IPS-15b (cell line): ENCODE measurements at regions not wholly inside any gene's neighbourhood (a gene's known extent, or its start where the extent isn't known, plus 50 kb on each side); places are given as distances from the start of the nearest gene placed in this dataset.
"Not testable (repeated sequence)": the region's sequence is repeated elsewhere in the genome, so short reads cannot be mapped to it uniquely, and the experiment has no call there.

Experiments used
- H3K27me3 ChIP-seq: one replicate; pipeline ENCODE4 v1.6.1; 2013; ENCODE audit warnings: low read length; ENCODE audit not compliant: control insufficient read depth, insufficient read depth
- H3K36me3 ChIP-seq: one replicate; pipeline ENCODE4 v1.6.1; 2013; ENCODE audit warnings: low read length; ENCODE audit not compliant: control insufficient read depth, insufficient read depth
- H3K4me1 ChIP-seq: one replicate; pipeline ENCODE4 v1.6.1; 2013; ENCODE audit warnings: mild to moderate bottlenecking, low read length; ENCODE audit not compliant: control insufficient read depth, insufficient read depth
- H3K4me3 ChIP-seq: one replicate; pipeline ENCODE4 v1.5.1; 2013; ENCODE audit warnings: low read depth, low read length
- H3K9ac ChIP-seq: one replicate; pipeline ENCODE4 v1.6.1; 2013; ENCODE audit warnings: low read depth, mild to moderate bottlenecking, low read length
- H3K9me3 ChIP-seq: one replicate; pipeline ENCODE4 v1.6.1; 2013; ENCODE audit warnings: mild to moderate bottlenecking, low read length; ENCODE audit not compliant: control insufficient read depth, insufficient read depth

- no peaks in the 10 kb centered on the region for H3K36me3 ChIP-seq
- H3K4me3 ChIP-seq, result no peak overlapping the region
- H3K4me1 ChIP-seq, result peaks cover 16% of the 10 kb centered on the region
- H3K9me3 ChIP-seq, result no peaks in the 10 kb centered on the region
- no peaks in the 10 kb centered on the region for H3K27me3 ChIP-seq
- no peak overlapping the region for H3K9ac ChIP-seq
Measured at GRCh38 chr2:167733747-167734146, 513.6 kb downstream of the STK39 start.

GRCh38 chr2:167732326-167732725 lies 515.1 kb downstream of the STK39 start:
- Histone ChIP-seq H3K4me3 (no peak overlapping the region), H3K9me3 (no peaks in the 10 kb centered on the region), H3K36me3 (no peaks in the 10 kb centered on the region), H3K4me1 (peaks cover 16% of the 10 kb centered on the region), H3K27me3 (no peaks in the 10 kb centered on the region), H3K9ac (no peak overlapping the region)

GRCh38 chr2:167729911-167730310 lies 517.5 kb downstream of the STK39 start:
- Histone ChIP-seq H3K36me3 (no peaks in the 10 kb centered on the region), H3K4me1 (peaks cover 16% of the 10 kb centered on the region), H3K9ac (no peak overlapping the region), H3K9me3 (no peaks in the 10 kb centered on the region), H3K27me3 (no peaks in the 10 kb centered on the region), H3K4me3 (no peak overlapping the region)

- no peak overlapping the region for H3K9ac ChIP-seq
- H3K27me3 ChIP-seq, result no peaks in the 10 kb centered on the region
- H3K4me3 ChIP-seq, result no peak overlapping the region
- H3K36me3 ChIP-seq, result no peaks in the 10 kb centered on the region
- no peaks in the 10 kb centered on the region for H3K9me3 ChIP-seq
- peaks cover 8% of the 10 kb centered on the region for H3K4me1 ChIP-seq
Measured at GRCh38 chr2:167726788-167727187, 520.6 kb downstream of the STK39 start.

GRCh38 chr2:167721593-167721992 lies 525.8 kb downstream of the STK39 start:
- Histone ChIP-seq H3K9ac (no peak overlapping the region), H3K4me3 (no peak overlapping the region), H3K36me3 (no peaks in the 10 kb centered on the region), H3K27me3 (no peaks in the 10 kb centered on the region), H3K4me1 (peaks cover 10% of the 10 kb centered on the region), H3K9me3 (no peaks in the 10 kb centered on the region)

- Histone ChIP-seq H3K9ac (no peak overlapping the region), H3K4me1 (peaks cover 10% of the 10 kb centered on the region), H3K27me3 (no peaks in the 10 kb centered on the region), H3K4me3 (no peak overlapping the region), H3K9me3 (no peaks in the 10 kb centered on the region), H3K36me3 (no peaks in the 10 kb centered on the region)
Measured at GRCh38 chr2:167719410-167719809, 528.0 kb downstream of the STK39 start.

- Histone ChIP-seq H3K4me1 (peaks cover 10% of the 10 kb centered on the region), H3K4me3 (no peak overlapping the region), H3K9me3 (no peaks in the 10 kb centered on the region), H3K9ac (no peak overlapping the region), H3K27me3 (no peaks in the 10 kb centered on the region), H3K36me3 (no peaks in the 10 kb centered on the region)
Measured at GRCh38 chr2:167718560-167718959, 528.8 kb downstream of the STK39 start.

- H3K27me3 ChIP-seq, result no peaks in the 10 kb centered on the region
- H3K9me3 ChIP-seq, result no peaks in the 10 kb centered on the region
- no peaks in the 10 kb centered on the region for H3K4me1 ChIP-seq
- no peak overlapping the region for H3K9ac ChIP-seq
- no peak overlapping the region for H3K4me3 ChIP-seq
- no peaks in the 10 kb centered on the region for H3K36me3 ChIP-seq
Measured at GRCh38 chr2:167715932-167716331, 531.5 kb downstream of the STK39 start.

GRCh38 chr2:167715498-167715897 lies 531.9 kb downstream of the STK39 start:
- not testable (repeated sequence) for H3K4me3 ChIP-seq, H3K4me1 ChIP-seq, H3K9ac ChIP-seq, H3K9me3 ChIP-seq, H3K36me3 ChIP-seq, H3K27me3 ChIP-seq

- Histone ChIP-seq H3K4me3 (no peak overlapping the region), H3K36me3 (no peaks in the 10 kb centered on the region), H3K9me3 (no peaks in the 10 kb centered on the region), H3K27me3 (no peaks in the 10 kb centered on the region), H3K4me1 (no peaks in the 10 kb centered on the region), H3K9ac (no peak overlapping the region)
Measured at GRCh38 chr2:167712275-167712674, 535.1 kb downstream of the STK39 start.

- H3K9me3 ChIP-seq, result no peaks in the 10 kb centered on the region
- no peak overlapping the region for H3K9ac ChIP-seq
- H3K36me3 ChIP-seq, result no peaks in the 10 kb centered on the region
- H3K27me3 ChIP-seq, result no peaks in the 10 kb centered on the region
- no peak overlapping the region for H3K4me3 ChIP-seq
- no peaks in the 10 kb centered on the region for H3K4me1 ChIP-seq
Measured at GRCh38 chr2:167708998-167709397, 538.4 kb downstream of the STK39 start.

- Histone ChIP-seq H3K9me3 (no peaks in the 10 kb centered on the region), H3K36me3 (no peaks in the 10 kb centered on the region), H3K4me3 (no peak overlapping the region), H3K4me1 (no peaks in the 10 kb centered on the region), H3K27me3 (no peaks in the 10 kb centered on the region), H3K9ac (no peak overlapping the region)
Measured at GRCh38 chr2:167706800-167707199, 540.6 kb downstream of the STK39 start.

GRCh38 chr2:167703441-167703840 lies 544.0 kb downstream of the STK39 start:
- Histone ChIP-seq H3K4me1 (peaks cover 3% of the 10 kb centered on the region), H3K9ac (no peak overlapping the region), H3K36me3 (no peaks in the 10 kb centered on the region), H3K4me3 (no peak overlapping the region), H3K9me3 (no peaks in the 10 kb centered on the region), H3K27me3 (no peaks in the 10 kb centered on the region)
